KMS-11 (cell line): ENCODE measurements at regions not wholly inside any gene's neighbourhood (a gene's known extent, or its start where the extent isn't known, plus 50 kb on each side); places are given as distances from the start of the nearest gene placed in this dataset.

Source experiments
- H2AFZ ChIP-seq: fragments of 200-600 bp; sonication (generic); 2 replicates; pipeline ENCODE4 v1.6.1; 2016; ENCODE audit warnings: antibody characterized with exemption, mixed run types, low read depth
- H3K27ac ChIP-seq: fragments of 200-600 bp; sonication (generic); 2 replicates; pipeline ENCODE4 v1.6.1; 2016; ENCODE audit warnings: mild to moderate bottlenecking, mixed run types
- H3K27me3 ChIP-seq: fragments of 200-600 bp; sonication (generic); 2 replicates; pipeline ENCODE4 v1.6.1; 2017; ENCODE audit warnings: mild to moderate bottlenecking, low read depth, mixed run types, moderate library complexity; ENCODE audit not compliant: insufficient read depth
- H3K36me3 ChIP-seq: fragments of 200-600 bp; sonication (generic); 2 replicates; pipeline ENCODE4 v1.6.1; 2017; ENCODE audit warnings: mild to moderate bottlenecking, mixed run types; ENCODE audit not compliant: insufficient read depth
- H3K4me1 ChIP-seq: fragments of 200-600 bp; sonication (generic); 2 replicates; pipeline ENCODE4 v1.6.1; 2016; ENCODE audit warnings: mild to moderate bottlenecking, low read depth, mixed run types; ENCODE audit not compliant: poor library complexity, severe bottlenecking
- H3K4me2 ChIP-seq: fragments of 200-600 bp; sonication (generic); 2 replicates; pipeline ENCODE4 v1.7.0; 2016; ENCODE audit warnings: mild to moderate bottlenecking, mixed run types
- H3K4me3 ChIP-seq: fragments of 200-600 bp; sonication (generic); IDR thresholded peaks from 2 replicates; pipeline ENCODE4 v1.6.1; 2017; ENCODE audit warnings: low read depth, low read length, mixed read lengths; ENCODE audit not compliant: insufficient read depth
- H3K79me2 ChIP-seq: fragments of 200-600 bp; sonication (generic); 2 replicates; pipeline ENCODE4 v1.6.1; 2016; ENCODE audit warnings: low read depth, mixed run types; ENCODE audit not compliant: insufficient read depth
- H3K9ac ChIP-seq: fragments of 200-600 bp; sonication (generic); 2 replicates; pipeline ENCODE4 v1.6.1; 2016; ENCODE audit warnings: mild to moderate bottlenecking, mixed run types
- H4K20me1 ChIP-seq: fragments of 200-600 bp; sonication (generic); 2 replicates; pipeline ENCODE4 v1.6.1; 2016; ENCODE audit warnings: mild to moderate bottlenecking, mixed run types; ENCODE audit not compliant: insufficient read depth
- TF ChIP-seq, protein P1 (sequence below): fragments of 200-600 bp; sonication (generic); conservative IDR thresholded peaks from 2 replicates; pipeline ENCODE4 v1.6.1; 2017; ENCODE audit warnings: low read depth, mild to moderate bottlenecking, antibody characterized with exemption, low read length, moderate library complexity, mixed read lengths

GRCh38 chr20:2208897-2209296, 86.9 kb upstream of the TGM3 start:
- H3K79me2 ChIP-seq = no peaks in the 10 kb centered on the region
- no peak overlapping the region for H2AFZ ChIP-seq
- TF ChIP-seq, protein P1, sequence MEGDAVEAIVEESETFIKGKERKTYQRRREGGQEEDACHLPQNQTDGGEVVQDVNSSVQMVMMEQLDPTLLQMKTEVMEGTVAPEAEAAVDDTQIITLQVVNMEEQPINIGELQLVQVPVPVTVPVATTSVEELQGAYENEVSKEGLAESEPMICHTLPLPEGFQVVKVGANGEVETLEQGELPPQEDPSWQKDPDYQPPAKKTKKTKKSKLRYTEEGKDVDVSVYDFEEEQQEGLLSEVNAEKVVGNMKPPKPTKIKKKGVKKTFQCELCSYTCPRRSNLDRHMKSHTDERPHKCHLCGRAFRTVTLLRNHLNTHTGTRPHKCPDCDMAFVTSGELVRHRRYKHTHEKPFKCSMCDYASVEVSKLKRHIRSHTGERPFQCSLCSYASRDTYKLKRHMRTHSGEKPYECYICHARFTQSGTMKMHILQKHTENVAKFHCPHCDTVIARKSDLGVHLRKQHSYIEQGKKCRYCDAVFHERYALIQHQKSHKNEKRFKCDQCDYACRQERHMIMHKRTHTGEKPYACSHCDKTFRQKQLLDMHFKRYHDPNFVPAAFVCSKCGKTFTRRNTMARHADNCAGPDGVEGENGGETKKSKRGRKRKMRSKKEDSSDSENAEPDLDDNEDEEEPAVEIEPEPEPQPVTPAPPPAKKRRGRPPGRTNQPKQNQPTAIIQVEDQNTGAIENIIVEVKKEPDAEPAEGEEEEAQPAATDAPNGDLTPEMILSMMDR = no peak
- no peaks in the 10 kb centered on the region for H3K27me3 ChIP-seq
- no peaks in the 10 kb centered on the region for H3K36me3 ChIP-seq
- H3K9ac ChIP-seq = no peak overlapping the region
- H3K4me2 ChIP-seq = no peak overlapping the region
- no peak overlapping the region for H3K4me3 ChIP-seq
- no peaks in the 10 kb centered on the region for H4K20me1 ChIP-seq
- no peak overlapping the region for H3K27ac ChIP-seq
- no peaks in the 10 kb centered on the region for H3K4me1 ChIP-seq

DNA sequence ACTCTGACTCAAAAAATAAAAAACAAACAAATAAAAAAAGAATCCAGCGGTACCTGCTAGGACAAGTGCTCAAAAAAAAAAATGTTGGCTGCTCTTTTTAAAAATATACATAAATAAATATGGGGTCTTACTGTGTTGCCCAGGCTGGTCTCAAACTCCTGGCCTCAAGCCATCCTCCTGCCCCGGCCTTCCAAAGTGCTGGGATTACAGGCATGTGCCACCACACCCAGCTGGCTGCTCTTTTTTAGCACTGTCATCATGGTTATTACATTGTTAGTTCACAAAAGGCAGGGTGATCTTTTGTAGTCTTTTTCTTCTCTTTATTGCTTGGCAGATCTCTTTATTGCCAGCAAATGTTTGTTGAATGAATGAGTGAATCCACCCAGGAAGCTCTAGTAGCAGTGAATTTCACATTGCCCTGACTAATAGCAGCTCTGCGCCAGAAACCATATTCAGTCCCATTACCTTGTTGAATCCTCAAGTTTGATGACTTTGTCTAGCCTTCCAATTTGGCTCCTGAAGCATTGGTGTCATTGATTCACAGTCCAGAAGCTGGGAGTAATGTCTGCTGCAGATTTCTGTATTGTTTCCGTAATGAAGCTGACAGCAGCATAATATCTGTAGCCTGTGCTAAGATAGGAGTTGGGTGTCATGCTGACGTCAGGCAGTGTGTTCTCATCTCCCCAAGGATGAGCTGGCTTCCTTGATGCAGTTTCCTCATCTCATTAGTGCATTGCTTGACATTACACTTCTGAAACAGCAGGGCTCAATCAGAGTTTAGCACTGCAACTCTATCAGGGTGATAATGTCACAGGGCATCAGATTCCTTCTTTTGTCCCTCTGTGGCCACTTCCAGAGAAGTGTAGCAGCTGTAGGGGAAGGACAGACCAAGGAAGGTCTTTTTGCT, 84.9 kb upstream of the TGM3 start:
- Histone ChIP-seq H3K9ac (no peak overlapping the region), H2AFZ (no peak overlapping the region), H3K27me3 (no peaks in the 10 kb centered on the region), H3K27ac (no peak overlapping the region), H3K4me2 (no peak overlapping the region), H3K4me1 (no peaks in the 10 kb centered on the region), H3K79me2 (no peaks in the 10 kb centered on the region), H3K36me3 (no peaks in the 10 kb centered on the region), H3K4me3 (no peak overlapping the region), H4K20me1 (no peaks in the 10 kb centered on the region)
- TF ChIP-seq, protein P1 = no peak

- no peaks in the 10 kb centered on the region for H3K36me3 ChIP-seq
Measured at GRCh38 chr20:2212456-2213015, 83.3 kb upstream of the TGM3 start.

GRCh38 chr20:2213401-2213800, 82.4 kb upstream of the TGM3 start:
- H2AFZ ChIP-seq = no peak overlapping the region
- no peak overlapping the region for H3K9ac ChIP-seq
- H3K36me3 ChIP-seq = no peaks in the 10 kb centered on the region
- H4K20me1 ChIP-seq = no peaks in the 10 kb centered on the region
- TF ChIP-seq, protein P1 = no peak
- H3K4me1 ChIP-seq = no peaks in the 10 kb centered on the region
- no peak overlapping the region for H3K4me2 ChIP-seq
- no peaks in the 10 kb centered on the region for H3K27me3 ChIP-seq
- H3K4me3 ChIP-seq = no peak overlapping the region
- H3K79me2 ChIP-seq = no peaks in the 10 kb centered on the region
- no peak overlapping the region for H3K27ac ChIP-seq

More at GRCh38 chr20:2212456-2213015, 83.3 kb upstream of the TGM3 start:
- Histone ChIP-seq H4K20me1 (no peaks in the 10 kb centered on the region), H3K4me1 (no peaks in the 10 kb centered on the region), H3K27me3 (no peaks in the 10 kb centered on the region), H3K79me2 (no peaks in the 10 kb centered on the region), H3K4me3 (no peak overlapping the region), H3K27ac (no peak overlapping the region), H2AFZ (no peak overlapping the region), H3K9ac (no peak overlapping the region), H3K4me2 (no peak overlapping the region)
- TF ChIP-seq, protein P1 = no peak
